Liver (tissue), 3 donors: ENCODE measurements at regions not wholly inside any gene's neighbourhood (a gene's known extent, or its start where the extent isn't known, plus 50 kb on each side); places are given as distances from the start of the nearest gene placed in this dataset.
"Not testable (repeated sequence)": the region's sequence is repeated elsewhere in the genome, so short reads cannot be mapped to it uniquely, and the experiment has no call there.

Experiments
- JUND ChIP-seq, 2 donors: IDR thresholded peaks; 2 replicates each; pipeline ENCODE4 v1.6.1; 2016; ENCODE audit warnings: antibody characterized with exemption in 2 of 2
- MAX ChIP-seq: IDR thresholded peaks from 2 replicates; pipeline ENCODE4 v1.6.1; 2016; ENCODE audit warnings: antibody characterized with exemption
- NR2F2 ChIP-seq: IDR thresholded peaks from 2 replicates; pipeline ENCODE4 v1.6.1; 2016; ENCODE audit warnings: antibody characterized with exemption
- RAD21 ChIP-seq, 2 donors: IDR thresholded peaks; 2 replicates each; pipeline ENCODE4 v1.6.1; 2016; ENCODE audit warnings: antibody characterized with exemption in 2 of 2, mild to moderate bottlenecking in 2 of 2
- TAF1 ChIP-seq: conservative IDR thresholded peaks from 2 replicates; pipeline ENCODE4 v1.6.1; 2016; ENCODE audit warnings: antibody characterized with exemption, mild to moderate bottlenecking
- YY1 ChIP-seq: IDR thresholded peaks from 2 replicates; pipeline ENCODE4 v1.6.1; 2016; ENCODE audit warnings: antibody characterized with exemption, mild to moderate bottlenecking
- TF ChIP-seq, protein P1 (sequence below): fragments of 150-350 bp; IDR thresholded peaks from 2 replicates; pipeline ENCODE4 v1.5.1; 2017; ENCODE audit warnings: improper control_type of control experiment, low read depth, low read length; ENCODE audit not compliant: missing input control
- TF ChIP-seq, protein P2 (sequence below): IDR thresholded peaks from 2 replicates; pipeline ENCODE4 v1.6.1; 2016; ENCODE audit warnings: antibody characterized with exemption, mild to moderate bottlenecking
- donor health status: healthy.
- donor health status: healthy.

GRCh38 chr7:4391103-4391502, 291.0 kb upstream of the FOXK1 start:
- TF ChIP-seq, protein P1, sequence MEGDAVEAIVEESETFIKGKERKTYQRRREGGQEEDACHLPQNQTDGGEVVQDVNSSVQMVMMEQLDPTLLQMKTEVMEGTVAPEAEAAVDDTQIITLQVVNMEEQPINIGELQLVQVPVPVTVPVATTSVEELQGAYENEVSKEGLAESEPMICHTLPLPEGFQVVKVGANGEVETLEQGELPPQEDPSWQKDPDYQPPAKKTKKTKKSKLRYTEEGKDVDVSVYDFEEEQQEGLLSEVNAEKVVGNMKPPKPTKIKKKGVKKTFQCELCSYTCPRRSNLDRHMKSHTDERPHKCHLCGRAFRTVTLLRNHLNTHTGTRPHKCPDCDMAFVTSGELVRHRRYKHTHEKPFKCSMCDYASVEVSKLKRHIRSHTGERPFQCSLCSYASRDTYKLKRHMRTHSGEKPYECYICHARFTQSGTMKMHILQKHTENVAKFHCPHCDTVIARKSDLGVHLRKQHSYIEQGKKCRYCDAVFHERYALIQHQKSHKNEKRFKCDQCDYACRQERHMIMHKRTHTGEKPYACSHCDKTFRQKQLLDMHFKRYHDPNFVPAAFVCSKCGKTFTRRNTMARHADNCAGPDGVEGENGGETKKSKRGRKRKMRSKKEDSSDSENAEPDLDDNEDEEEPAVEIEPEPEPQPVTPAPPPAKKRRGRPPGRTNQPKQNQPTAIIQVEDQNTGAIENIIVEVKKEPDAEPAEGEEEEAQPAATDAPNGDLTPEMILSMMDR, result not testable (repeated sequence)
- TF ChIP-seq, protein P2, sequence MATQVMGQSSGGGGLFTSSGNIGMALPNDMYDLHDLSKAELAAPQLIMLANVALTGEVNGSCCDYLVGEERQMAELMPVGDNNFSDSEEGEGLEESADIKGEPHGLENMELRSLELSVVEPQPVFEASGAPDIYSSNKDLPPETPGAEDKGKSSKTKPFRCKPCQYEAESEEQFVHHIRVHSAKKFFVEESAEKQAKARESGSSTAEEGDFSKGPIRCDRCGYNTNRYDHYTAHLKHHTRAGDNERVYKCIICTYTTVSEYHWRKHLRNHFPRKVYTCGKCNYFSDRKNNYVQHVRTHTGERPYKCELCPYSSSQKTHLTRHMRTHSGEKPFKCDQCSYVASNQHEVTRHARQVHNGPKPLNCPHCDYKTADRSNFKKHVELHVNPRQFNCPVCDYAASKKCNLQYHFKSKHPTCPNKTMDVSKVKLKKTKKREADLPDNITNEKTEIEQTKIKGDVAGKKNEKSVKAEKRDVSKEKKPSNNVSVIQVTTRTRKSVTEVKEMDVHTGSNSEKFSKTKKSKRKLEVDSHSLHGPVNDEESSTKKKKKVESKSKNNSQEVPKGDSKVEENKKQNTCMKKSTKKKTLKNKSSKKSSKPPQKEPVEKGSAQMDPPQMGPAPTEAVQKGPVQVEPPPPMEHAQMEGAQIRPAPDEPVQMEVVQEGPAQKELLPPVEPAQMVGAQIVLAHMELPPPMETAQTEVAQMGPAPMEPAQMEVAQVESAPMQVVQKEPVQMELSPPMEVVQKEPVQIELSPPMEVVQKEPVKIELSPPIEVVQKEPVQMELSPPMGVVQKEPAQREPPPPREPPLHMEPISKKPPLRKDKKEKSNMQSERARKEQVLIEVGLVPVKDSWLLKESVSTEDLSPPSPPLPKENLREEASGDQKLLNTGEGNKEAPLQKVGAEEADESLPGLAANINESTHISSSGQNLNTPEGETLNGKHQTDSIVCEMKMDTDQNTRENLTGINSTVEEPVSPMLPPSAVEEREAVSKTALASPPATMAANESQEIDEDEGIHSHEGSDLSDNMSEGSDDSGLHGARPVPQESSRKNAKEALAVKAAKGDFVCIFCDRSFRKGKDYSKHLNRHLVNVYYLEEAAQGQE, result not testable (repeated sequence)
- not testable (repeated sequence) for TF ChIP-seq TAF1; YY1; MAX; JUND (IDR thresholded peaks at IDR 0.05); RAD21 (IDR thresholded peaks at IDR 0.05); NR2F2
